H1 (cell line): ENCODE measurements at regions not wholly inside any gene's neighbourhood (a gene's known extent, or its start where the extent isn't known, plus 50 kb on each side); places are given as distances from the start of the nearest gene placed in this dataset.

Experiments used
- BRCA1 ChIP-seq: IDR thresholded peaks from 2 replicates; pipeline ENCODE4 v1.6.1; 2012; ENCODE audit warnings: low read depth, low read length, improper control_type of control experiment
- CHD1 ChIP-seq: IDR thresholded peaks from 2 replicates; pipeline ENCODE4 v1.6.1; 2012; ENCODE audit warnings: low read depth, low read length, improper control_type of control experiment
- CREB1 ChIP-seq: IDR thresholded peaks from 2 replicates; pipeline ENCODE4 v1.6.1; 2012; ENCODE audit warnings: inconsistent platforms
- EP300 ChIP-seq, 2 experiments: IDR thresholded peaks; 1 replicate in 1 of 2; 2 replicates in 1 of 2; pipeline ENCODE4 v1.6.1; 2011 to 2012; ENCODE audit warnings: low read depth in 2 of 2, low read length in 2 of 2, mild to moderate bottlenecking in 2 of 2, borderline replicate concordance in 1 of 2, inconsistent platforms in 1 of 2, moderate library complexity in 1 of 2
- FOSL1 ChIP-seq: IDR thresholded peaks from 2 replicates; pipeline ENCODE4 v1.6.1; 2011; ENCODE audit warnings: mild to moderate bottlenecking, low read depth, low read length, moderate library complexity; ENCODE audit not compliant: insufficient read depth
- GTF2F1 ChIP-seq: IDR thresholded peaks from 2 replicates; pipeline ENCODE4 v1.6.1; 2012; ENCODE audit warnings: low read depth, low read length, improper control_type of control experiment, borderline replicate concordance
- MAFK ChIP-seq: IDR thresholded peaks from 2 replicates; pipeline ENCODE4 v1.6.1; 2012; ENCODE audit warnings: low read depth, mild to moderate bottlenecking, improper control_type of control experiment, low read length
- PHF8 ChIP-seq: fragments of 200-600 bp; sonication (generic); conservative IDR thresholded peaks from 2 replicates; pipeline ENCODE4 v1.7.1; 2012; ENCODE audit warnings: low read depth, mild to moderate bottlenecking, inconsistent platforms, low read length, moderate library complexity
- ZNF274 ChIP-seq: IDR thresholded peaks from 2 replicates; pipeline ENCODE4 v1.7.0; 2012; ENCODE audit warnings: low read length, borderline replicate concordance; ENCODE audit errors: extremely low read depth
- TF ChIP-seq, protein P1 (sequence below): fragments of 300-600 bp; sonication (generic); IDR thresholded peaks from 2 replicates; pipeline ENCODE4 v1.7.1; 2012; ENCODE audit warnings: low read length, moderate library complexity, mild to moderate bottlenecking, inconsistent platforms; ENCODE audit not compliant: insufficient replicate concordance
- TF ChIP-seq, protein P2 (sequence below): IDR thresholded peaks from 2 replicates; pipeline ENCODE4 v1.6.1; 2012; ENCODE audit warnings: inconsistent platforms
- TF ChIP-seq, protein P3 (sequence below): IDR thresholded peaks from 2 replicates; pipeline ENCODE4 v1.6.1; 2011; ENCODE audit warnings: low read depth, mild to moderate bottlenecking, low read length; ENCODE audit not compliant: insufficient read depth

DNA sequence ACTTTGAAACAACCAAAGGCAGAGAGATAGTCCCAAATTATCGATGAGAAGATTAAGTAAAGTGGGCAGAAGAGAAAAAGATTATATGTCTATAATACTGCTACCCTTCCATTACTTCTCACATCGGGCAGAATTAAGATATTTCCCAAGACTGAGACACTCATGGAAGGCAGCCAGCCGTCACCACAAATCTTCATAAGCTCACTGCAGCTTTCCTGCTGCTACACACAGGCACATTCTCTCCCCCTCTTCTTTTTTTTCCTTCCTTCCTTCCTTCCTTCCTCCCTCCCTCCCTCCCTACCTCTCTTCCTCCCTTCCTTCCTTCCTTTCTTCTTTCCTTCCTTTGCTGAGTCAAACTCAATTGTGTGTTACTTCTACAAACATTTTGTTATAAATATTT, 58.7 kb upstream of the SPATA31C2 start (continued):
- TF ChIP-seq, protein P1, sequence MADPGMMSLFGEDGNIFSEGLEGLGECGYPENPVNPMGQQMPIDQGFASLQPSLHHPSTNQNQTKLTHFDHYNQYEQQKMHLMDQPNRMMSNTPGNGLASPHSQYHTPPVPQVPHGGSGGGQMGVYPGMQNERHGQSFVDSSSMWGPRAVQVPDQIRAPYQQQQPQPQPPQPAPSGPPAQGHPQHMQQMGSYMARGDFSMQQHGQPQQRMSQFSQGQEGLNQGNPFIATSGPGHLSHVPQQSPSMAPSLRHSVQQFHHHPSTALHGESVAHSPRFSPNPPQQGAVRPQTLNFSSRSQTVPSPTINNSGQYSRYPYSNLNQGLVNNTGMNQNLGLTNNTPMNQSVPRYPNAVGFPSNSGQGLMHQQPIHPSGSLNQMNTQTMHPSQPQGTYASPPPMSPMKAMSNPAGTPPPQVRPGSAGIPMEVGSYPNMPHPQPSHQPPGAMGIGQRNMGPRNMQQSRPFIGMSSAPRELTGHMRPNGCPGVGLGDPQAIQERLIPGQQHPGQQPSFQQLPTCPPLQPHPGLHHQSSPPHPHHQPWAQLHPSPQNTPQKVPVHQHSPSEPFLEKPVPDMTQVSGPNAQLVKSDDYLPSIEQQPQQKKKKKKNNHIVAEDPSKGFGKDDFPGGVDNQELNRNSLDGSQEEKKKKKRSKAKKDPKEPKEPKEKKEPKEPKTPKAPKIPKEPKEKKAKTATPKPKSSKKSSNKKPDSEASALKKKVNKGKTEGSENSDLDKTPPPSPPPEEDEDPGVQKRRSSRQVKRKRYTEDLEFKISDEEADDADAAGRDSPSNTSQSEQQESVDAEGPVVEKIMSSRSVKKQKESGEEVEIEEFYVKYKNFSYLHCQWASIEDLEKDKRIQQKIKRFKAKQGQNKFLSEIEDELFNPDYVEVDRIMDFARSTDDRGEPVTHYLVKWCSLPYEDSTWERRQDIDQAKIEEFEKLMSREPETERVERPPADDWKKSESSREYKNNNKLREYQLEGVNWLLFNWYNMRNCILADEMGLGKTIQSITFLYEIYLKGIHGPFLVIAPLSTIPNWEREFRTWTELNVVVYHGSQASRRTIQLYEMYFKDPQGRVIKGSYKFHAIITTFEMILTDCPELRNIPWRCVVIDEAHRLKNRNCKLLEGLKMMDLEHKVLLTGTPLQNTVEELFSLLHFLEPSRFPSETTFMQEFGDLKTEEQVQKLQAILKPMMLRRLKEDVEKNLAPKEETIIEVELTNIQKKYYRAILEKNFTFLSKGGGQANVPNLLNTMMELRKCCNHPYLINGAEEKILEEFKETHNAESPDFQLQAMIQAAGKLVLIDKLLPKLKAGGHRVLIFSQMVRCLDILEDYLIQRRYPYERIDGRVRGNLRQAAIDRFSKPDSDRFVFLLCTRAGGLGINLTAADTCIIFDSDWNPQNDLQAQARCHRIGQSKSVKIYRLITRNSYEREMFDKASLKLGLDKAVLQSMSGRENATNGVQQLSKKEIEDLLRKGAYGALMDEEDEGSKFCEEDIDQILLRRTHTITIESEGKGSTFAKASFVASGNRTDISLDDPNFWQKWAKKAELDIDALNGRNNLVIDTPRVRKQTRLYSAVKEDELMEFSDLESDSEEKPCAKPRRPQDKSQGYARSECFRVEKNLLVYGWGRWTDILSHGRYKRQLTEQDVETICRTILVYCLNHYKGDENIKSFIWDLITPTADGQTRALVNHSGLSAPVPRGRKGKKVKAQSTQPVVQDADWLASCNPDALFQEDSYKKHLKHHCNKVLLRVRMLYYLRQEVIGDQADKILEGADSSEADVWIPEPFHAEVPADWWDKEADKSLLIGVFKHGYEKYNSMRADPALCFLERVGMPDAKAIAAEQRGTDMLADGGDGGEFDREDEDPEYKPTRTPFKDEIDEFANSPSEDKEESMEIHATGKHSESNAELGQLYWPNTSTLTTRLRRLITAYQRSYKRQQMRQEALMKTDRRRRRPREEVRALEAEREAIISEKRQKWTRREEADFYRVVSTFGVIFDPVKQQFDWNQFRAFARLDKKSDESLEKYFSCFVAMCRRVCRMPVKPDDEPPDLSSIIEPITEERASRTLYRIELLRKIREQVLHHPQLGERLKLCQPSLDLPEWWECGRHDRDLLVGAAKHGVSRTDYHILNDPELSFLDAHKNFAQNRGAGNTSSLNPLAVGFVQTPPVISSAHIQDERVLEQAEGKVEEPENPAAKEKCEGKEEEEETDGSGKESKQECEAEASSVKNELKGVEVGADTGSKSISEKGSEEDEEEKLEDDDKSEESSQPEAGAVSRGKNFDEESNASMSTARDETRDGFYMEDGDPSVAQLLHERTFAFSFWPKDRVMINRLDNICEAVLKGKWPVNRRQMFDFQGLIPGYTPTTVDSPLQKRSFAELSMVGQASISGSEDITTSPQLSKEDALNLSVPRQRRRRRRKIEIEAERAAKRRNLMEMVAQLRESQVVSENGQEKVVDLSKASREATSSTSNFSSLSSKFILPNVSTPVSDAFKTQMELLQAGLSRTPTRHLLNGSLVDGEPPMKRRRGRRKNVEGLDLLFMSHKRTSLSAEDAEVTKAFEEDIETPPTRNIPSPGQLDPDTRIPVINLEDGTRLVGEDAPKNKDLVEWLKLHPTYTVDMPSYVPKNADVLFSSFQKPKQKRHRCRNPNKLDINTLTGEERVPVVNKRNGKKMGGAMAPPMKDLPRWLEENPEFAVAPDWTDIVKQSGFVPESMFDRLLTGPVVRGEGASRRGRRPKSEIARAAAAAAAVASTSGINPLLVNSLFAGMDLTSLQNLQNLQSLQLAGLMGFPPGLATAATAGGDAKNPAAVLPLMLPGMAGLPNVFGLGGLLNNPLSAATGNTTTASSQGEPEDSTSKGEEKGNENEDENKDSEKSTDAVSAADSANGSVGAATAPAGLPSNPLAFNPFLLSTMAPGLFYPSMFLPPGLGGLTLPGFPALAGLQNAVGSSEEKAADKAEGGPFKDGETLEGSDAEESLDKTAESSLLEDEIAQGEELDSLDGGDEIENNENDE: no peak
- TF ChIP-seq PHF8 (no peak), CREB1 (no peak), ZNF274 (no peak), CHD1 (no peak), FOSL1 (no peak), BRCA1 (no peak), GTF2F1 (no peak), EP300 (IDR thresholded peaks at IDR 0.05; ENCODE audit: borderline replicate concordance in 1 of 2, low read depth in 2 of 2, low read length in 2 of 2) (no peak), MAFK (no peak)
- TF ChIP-seq, protein P2, sequence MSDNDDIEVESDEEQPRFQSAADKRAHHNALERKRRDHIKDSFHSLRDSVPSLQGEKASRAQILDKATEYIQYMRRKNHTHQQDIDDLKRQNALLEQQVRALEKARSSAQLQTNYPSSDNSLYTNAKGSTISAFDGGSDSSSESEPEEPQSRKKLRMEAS: no peak
- TF ChIP-seq, protein P3, sequence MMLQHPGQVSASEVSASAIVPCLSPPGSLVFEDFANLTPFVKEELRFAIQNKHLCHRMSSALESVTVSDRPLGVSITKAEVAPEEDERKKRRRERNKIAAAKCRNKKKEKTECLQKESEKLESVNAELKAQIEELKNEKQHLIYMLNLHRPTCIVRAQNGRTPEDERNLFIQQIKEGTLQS: no peak
